H1 (cell line): ENCODE measurements at regions not wholly inside any gene's neighbourhood (a gene's known extent, or its start where the extent isn't known, plus 50 kb on each side); places are given as distances from the start of the nearest gene placed in this dataset.

ENCODE experiments used
- JUND ChIP-seq: IDR thresholded peaks from 2 replicates; pipeline ENCODE4 v1.6.1; 2011; ENCODE audit warnings: mild to moderate bottlenecking, improper control_type of control experiment, low read length
- RNF2 ChIP-seq: fragments of 200-900, 300-1000 bp; sonication (generic); IDR thresholded peaks from 2 replicates; pipeline ENCODE4 v1.7.1; 2016; ENCODE audit warnings: borderline replicate concordance, low read depth, mild to moderate bottlenecking, antibody characterized with exemption, low read length; ENCODE audit not compliant: poor library complexity, severe bottlenecking; ENCODE audit errors: missing control alignments

DNA sequence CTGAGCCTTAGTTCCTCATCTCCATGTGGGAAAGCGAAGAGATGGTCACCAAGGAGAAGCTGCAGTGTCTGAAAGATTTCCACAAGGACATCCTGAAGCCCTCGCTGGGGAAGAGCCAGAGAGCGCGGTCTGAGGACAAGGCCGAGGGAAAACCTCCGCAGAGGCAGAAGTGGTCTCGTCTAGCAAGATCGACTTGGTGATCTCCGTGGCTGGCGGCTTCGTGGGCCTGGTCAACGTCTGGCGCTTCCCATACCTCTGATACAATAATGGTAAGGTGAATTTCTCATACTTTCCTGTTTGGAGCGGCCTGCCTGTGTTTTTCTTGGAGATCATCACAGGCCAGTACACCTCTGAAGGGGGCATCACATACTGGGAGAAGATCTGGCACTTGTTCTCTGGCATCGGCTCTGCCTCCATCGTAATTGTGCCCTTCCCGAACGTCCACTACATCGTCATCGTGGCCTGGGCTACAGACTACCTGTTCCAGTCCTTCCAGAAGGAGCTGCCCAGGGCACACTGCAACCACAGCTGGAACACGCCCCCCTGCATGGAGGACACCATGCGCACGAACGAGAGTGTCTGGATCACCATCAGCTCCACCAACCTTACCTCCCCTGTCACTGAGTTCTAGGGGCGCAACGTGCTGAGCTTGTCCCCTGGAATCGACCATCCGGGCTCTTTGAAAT, 841.1 kb upstream of the TMPRSS15 start (continued):
- TF ChIP-seq RNF2 (no peak), JUND (no peak)
